ENCODE measurements at regions not wholly inside any gene's neighbourhood (a gene's known extent, or its start where the extent isn't known, plus 50 kb on each side); places are given as distances from the start of the nearest gene placed in this dataset.

GRCh38 chr6:9365378-9365777 lies 930.0 kb upstream of the SLC35B3 start:
- Histone ChIP-seq H3K36me3 (no peaks in the 10 kb centered on the region), H3K4me3 (replicated peaks in 1 of 3) (no peak overlapping the region), H3K4me1 (no peaks in the 10 kb centered on the region), H3K27me3 (no peaks in the 10 kb centered on the region), H3K27ac (no peak overlapping the region), H3K9me3 (no peaks in the 10 kb centered on the region)
- DNase-seq, result no peak
- intact Hi-C loops (cut with DNase I), result no loop called here
- TF ChIP-seq POLR2A (IDR thresholded peaks at IDR 0.05) (no peak), CTCF (IDR thresholded peaks at IDR 0.05) (no peak)

- TF ChIP-seq CTCF (IDR thresholded peaks at IDR 0.05) (no peak), POLR2A (IDR thresholded peaks at IDR 0.05) (no peak)
- Histone ChIP-seq H3K36me3 (no peaks in the 10 kb centered on the region), H3K27me3 (no peaks in the 10 kb centered on the region), H3K4me3 (replicated peaks in 1 of 3) (no peak overlapping the region), H3K9me3 (no peaks in the 10 kb centered on the region), H3K27ac (no peak overlapping the region), H3K4me1 (no peaks in the 10 kb centered on the region)
- DNase-seq, result no peak
- intact Hi-C loops (cut with DNase I), result no loop called here
- 77 to 78% methylated on average over 2 of the region's 2 CpGs for WGBS, 2 donors
Measured at GRCh38 chr6:9361749-9362148, 926.4 kb upstream of the SLC35B3 start.

GRCh38 chr6:9360881-9361280 lies 925.5 kb upstream of the SLC35B3 start:
- no peak for DNase-seq
- H3K27ac ChIP-seq, result no peak overlapping the region
- intact Hi-C loops (cut with DNase I), result no loop called here
- H3K36me3 ChIP-seq, result no peaks in the 10 kb centered on the region
- no peaks in the 10 kb centered on the region for H3K27me3 ChIP-seq
- no peak overlapping the region for H3K4me3 ChIP-seq (replicated peaks in 1 of 3)
- H3K9me3 ChIP-seq, result no peaks in the 10 kb centered on the region
- no peak for TF ChIP-seq POLR2A (IDR thresholded peaks at IDR 0.05)
- no peak for TF ChIP-seq CTCF (IDR thresholded peaks at IDR 0.05)
- H3K4me1 ChIP-seq, result no peaks in the 10 kb centered on the region

- no peak overlapping the region for H3K27ac ChIP-seq
- no peaks in the 10 kb centered on the region for H3K9me3 ChIP-seq
- TF ChIP-seq POLR2A (IDR thresholded peaks at IDR 0.05), result no peak
- no peak for TF ChIP-seq CTCF (IDR thresholded peaks at IDR 0.05)
- no peak overlapping the region for H3K4me3 ChIP-seq (replicated peaks in 1 of 3)
- H3K36me3 ChIP-seq, result no peaks in the 10 kb centered on the region
- WGBS, 2 donors, result 81 to 87% methylated on average over 3 of the region's 3 CpGs
- no peak for DNase-seq
- intact Hi-C loops (cut with DNase I), result no loop called here
- H3K27me3 ChIP-seq, result no peaks in the 10 kb centered on the region
- H3K4me1 ChIP-seq, result no peaks in the 10 kb centered on the region
Measured at GRCh38 chr6:9347608-9348007, 912.3 kb upstream of the SLC35B3 start.

- intact Hi-C loops (cut with DNase I), result no loop called here
- WGBS, 2 donors, result 73 to 90% methylated on average over 2 of the region's 2 CpGs
- TF ChIP-seq POLR2A (IDR thresholded peaks at IDR 0.05), result no peak
- no peak for TF ChIP-seq CTCF (IDR thresholded peaks at IDR 0.05)
- H3K4me1 ChIP-seq, result no peaks in the 10 kb centered on the region
- DNase-seq, result no peak
- H3K27ac ChIP-seq, result no peak overlapping the region
- H3K4me3 ChIP-seq (replicated peaks in 1 of 3), result no peak overlapping the region
- no peaks in the 10 kb centered on the region for H3K27me3 ChIP-seq
- H3K9me3 ChIP-seq, result no peaks in the 10 kb centered on the region
- H3K36me3 ChIP-seq, result no peaks in the 10 kb centered on the region
Measured at GRCh38 chr6:9346923-9347322, 911.6 kb upstream of the SLC35B3 start.
